ENCODE measurements at regions not wholly inside any gene's neighbourhood (a gene's known extent, or its start where the extent isn't known, plus 50 kb on each side); places are given as distances from the start of the nearest gene placed in this dataset.

DNA sequence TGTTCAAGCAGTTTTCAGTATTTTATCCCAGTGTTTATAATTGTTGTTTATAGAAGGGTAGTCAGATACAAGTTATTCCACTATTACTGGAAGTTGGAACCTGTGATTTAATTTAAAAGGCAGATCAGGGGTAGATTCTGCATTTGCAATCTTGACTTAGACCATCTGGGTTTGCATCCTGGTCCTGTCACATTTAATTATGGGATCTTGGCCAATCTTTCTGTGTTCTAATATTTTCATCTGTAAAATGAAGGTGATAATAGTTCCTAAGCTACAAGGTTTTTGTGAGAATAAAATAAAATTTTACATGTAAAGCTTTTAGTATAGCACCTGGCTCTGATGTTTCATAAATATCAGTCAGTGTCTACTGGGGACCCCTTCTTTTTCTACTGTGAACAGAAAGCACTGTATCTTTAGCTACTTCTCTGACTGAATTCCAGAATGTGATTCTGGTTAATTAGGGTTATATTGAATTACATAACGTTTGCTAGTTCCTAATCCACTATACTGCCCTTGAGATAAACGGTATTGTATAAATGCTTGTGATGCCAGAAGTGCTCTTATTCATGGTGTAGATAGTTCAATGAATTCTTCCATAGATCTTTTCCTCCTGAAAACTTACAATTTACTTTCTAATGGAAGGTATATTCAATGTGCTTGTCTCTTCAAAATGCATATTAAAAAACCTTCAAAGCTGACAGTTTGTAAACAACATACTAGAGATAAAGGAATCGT, 131.0 kb downstream of the KCNK1 start:
- no peak for TF ChIP-seq POLR2A (IDR thresholded peaks at IDR 0.05)
- TF ChIP-seq, protein P1, sequence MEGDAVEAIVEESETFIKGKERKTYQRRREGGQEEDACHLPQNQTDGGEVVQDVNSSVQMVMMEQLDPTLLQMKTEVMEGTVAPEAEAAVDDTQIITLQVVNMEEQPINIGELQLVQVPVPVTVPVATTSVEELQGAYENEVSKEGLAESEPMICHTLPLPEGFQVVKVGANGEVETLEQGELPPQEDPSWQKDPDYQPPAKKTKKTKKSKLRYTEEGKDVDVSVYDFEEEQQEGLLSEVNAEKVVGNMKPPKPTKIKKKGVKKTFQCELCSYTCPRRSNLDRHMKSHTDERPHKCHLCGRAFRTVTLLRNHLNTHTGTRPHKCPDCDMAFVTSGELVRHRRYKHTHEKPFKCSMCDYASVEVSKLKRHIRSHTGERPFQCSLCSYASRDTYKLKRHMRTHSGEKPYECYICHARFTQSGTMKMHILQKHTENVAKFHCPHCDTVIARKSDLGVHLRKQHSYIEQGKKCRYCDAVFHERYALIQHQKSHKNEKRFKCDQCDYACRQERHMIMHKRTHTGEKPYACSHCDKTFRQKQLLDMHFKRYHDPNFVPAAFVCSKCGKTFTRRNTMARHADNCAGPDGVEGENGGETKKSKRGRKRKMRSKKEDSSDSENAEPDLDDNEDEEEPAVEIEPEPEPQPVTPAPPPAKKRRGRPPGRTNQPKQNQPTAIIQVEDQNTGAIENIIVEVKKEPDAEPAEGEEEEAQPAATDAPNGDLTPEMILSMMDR (IDR thresholded peaks at IDR 0.05), result no peak
